HG03025 (cell line): ENCODE measurements at regions not wholly inside any gene's neighbourhood (a gene's known extent, or its start where the extent isn't known, plus 50 kb on each side); places are given as distances from the start of the nearest gene placed in this dataset.
"Not testable (repeated sequence)": the region's sequence is repeated elsewhere in the genome, so short reads cannot be mapped to it uniquely, and the experiment has no call there.

Experiments
- ATAC-seq: cut with Tn5 transposase; IDR thresholded peaks from one replicate; pipeline ENCODE4 v1.9.1; 2021; ENCODE audit warnings: mild to moderate bottlenecking, moderate library complexity; ENCODE audit not compliant: unreplicated experiment, low FRiP score

- ATAC-seq = not testable (repeated sequence)
Measured at GRCh38 chr6:98088537-98088936, 745.8 kb upstream of the POU3F2 start.

DNA sequence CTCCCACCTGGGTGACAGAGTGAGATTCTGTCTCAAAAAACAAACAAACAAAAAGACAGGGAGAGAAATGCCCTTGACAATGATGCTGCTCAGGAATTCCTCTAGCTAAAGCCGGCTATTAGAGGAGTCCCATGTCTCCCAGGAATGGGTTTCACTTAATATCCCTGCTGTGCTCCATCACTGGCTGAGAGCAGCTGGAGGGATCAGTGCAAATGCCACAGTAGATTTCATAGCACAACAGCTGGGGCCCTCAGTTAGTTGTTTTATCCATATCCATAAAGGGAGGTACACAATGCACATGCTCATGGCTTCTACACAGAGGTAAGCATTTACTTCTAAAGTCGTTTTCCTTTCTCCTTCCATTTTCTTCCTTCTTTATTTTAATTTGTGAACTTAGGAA, 742.0 kb upstream of the POU3F2 start:
- no peak for ATAC-seq

DNA sequence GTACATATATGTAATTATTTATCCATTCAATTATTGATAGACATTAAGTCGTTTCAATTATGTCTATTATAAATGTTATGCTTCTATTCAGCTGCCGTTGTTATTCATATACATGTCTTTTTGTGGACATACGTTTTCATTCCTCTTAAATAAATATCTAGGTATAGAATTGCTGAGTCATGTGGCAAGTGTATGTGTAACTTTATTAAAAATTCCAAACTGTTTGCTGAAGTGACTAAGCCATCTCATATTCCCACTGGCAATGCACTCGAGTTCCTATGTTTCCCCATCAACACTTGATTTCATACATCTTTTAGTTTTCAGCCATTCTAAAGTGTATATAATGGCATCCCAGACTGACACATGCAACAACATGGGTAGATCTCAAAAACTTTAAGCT, 739.7 kb upstream of the POU3F2 start:
- ATAC-seq = no peak

DNA sequence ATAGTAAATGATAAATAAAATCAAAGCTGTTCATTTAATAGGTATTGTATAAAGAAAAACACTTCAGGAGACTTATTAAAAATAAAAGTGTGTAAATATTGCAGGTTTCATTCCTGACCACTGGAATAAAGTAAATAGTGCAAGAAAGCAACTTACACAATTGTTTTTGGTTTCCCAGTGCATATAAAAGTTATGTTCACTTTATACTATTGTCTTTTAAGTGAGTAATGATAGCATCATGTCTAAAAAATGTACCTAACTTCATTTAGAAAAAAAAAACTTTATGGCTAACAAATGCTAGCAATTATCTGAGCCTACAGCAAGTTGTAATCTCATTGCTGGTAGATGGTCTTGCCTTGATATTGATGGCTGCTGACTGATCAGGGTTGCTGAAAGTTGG, 726.6 kb upstream of the POU3F2 start:
- no peak for ATAC-seq

GRCh38 chr6:98116455-98116854, 717.9 kb upstream of the POU3F2 start:
- no peak for ATAC-seq

GRCh38 chr6:98117068-98117467, 717.3 kb upstream of the POU3F2 start:
- ATAC-seq = no peak

GRCh38 chr6:98118397-98119045, 715.9 kb upstream of the POU3F2 start:
- ATAC-seq = no peak

DNA sequence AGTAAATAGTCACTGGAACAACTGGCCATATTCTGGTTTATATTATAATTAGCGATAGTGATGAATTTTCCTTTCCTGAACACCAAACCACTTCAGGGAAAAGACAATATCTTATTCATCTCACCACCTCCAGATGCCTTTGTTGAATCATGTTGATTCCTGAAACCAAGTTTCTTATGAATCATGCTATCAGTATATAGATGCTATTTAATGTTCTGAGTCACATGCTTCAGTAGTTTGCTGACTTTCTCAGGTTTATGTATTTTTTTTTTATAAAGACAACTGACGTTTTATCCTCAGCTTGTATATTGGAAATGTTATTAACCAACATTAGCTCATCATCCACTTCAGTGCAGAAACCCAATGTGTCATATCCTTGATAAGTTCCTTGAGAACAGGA, 710.2 kb upstream of the POU3F2 start:
- no peak for ATAC-seq

- ATAC-seq = no peak
Measured at GRCh38 chr6:98131290-98131990, 702.9 kb upstream of the POU3F2 start.

DNA sequence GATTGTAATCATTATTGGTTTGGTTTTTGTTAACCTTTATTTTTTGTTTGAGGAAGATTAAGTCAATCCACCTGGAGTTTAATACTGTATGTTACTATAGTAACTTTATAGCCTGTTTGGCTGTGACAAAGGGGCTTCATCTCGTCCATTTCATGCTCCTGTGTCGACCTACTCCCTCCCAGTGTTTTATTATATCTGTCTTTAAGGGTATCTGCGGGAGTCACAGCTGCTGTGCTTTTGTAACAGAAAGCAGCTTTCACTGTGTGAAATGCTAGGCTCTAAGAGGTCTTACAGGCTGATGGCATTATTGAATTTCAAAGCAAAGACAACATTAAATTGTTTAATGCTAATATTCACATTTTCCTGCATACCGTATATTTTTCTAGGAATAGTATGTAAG, 698.0 kb upstream of the POU3F2 start:
- ATAC-seq = no peak

GRCh38 chr6:98137391-98137790, 697.0 kb upstream of the POU3F2 start:
- no peak for ATAC-seq

DNA sequence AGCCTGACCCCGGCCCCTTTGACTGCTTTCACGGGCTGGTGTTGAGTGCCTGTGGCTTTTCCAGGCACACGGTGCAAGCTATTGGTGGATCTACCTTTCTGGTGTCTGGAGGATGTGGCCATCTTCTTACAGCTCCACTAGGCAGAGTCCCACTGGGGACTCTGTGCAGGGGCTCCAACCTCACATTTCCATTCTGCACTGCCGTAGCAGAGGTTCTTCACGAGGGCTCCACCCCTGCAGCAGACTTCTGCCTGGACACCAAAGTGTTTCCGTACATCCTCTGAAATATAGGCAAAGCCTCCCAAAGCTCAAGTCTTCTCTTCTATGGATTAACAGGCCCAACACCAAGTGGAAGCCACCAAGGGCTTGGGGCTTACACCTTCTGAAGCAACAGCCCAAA, 691.5 kb upstream of the POU3F2 start:
- ATAC-seq = no peak

GRCh38 chr6:98146656-98147055, 687.7 kb upstream of the POU3F2 start:
- no peak for ATAC-seq

- no peak for ATAC-seq
Measured at GRCh38 chr6:98156580-98156979, 677.8 kb upstream of the POU3F2 start.

- no peak for ATAC-seq
Measured at GRCh38 chr6:98179606-98180005, 654.8 kb upstream of the POU3F2 start.

DNA sequence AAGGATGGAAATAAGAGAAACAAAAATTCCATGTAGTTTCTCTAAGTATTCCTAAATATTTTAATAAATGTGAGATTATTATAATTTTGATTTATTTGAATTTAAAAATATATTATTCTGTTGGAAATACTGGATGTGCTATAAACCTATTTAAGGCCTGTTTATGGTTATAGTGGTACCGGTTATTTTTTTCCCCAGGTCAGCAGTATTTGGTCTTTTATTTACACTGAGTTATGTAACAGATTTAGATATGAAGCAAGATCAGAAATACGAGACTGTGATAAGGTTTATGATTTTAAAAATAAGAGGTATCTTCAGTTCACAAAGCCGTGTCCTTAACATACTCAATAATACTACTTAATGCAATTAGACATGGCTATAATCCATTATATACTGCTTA, 634.3 kb upstream of the POU3F2 start:
- no peak for ATAC-seq

DNA sequence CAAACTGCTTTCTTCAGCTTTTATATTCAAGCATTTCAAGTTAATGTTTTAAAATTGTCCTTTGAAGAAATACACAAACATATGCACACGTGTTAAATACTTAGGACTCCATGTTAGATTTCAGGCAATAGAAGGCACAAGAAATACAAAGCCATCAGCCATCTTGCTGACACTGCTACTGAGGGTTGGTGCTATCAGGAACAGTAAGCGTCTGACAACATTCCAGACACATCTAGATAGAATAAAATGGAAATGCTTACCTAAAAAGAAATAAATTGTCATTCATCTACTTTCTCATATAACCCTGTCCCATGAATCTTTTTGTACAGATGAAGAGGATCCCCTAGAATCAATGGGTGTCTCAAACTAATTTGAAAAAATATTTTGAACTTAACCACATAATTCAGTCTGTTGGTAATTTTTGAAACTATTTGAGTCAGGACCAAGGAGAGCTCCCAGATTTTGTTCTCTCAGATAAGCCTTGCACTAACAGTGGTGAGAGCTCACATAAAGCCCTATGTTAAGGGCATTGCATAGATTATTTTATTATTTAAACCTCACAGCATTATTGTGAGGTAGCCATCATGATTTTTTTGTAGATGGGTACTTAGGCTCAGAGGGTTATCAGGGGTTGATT, 631.1 kb upstream of the POU3F2 start:
- ATAC-seq = no peak

DNA sequence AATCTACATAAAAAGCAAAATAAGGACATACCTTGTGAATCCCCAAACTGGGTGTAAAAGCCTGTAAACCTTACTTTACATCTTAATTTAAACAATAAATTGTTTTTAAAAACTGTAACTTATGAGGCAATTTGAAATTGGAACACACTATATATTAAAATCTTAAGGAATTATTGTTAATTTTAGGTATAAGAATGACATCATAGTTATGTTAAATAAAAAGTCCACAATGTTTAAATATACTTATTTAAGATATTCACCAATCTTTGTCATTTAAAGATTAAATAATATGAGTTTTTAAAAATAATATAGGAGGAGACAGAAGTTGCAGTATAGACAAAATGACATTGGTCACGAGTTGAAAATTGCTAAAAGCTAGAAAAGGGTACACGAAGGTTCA, 621.9 kb upstream of the POU3F2 start:
- no peak for ATAC-seq

DNA sequence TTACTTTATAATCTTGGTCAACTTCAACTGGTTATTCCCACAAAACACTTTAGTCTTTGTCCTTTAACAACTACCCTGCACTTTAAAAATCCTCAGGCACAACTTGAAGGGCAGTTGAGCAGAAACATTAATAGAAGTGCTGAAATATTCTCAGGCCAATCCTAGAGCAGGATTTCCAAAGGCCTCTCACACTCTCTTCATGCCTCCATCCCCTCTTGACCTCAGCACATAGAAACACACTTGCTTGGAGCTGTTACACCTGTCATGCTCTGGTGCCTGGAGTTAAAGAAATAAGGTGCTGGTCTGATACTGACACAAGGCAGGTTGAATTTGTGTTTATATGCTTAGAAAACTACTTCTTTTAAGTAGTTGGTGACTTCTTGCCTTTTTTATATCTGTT, 618.8 kb upstream of the POU3F2 start:
- no peak for ATAC-seq

DNA sequence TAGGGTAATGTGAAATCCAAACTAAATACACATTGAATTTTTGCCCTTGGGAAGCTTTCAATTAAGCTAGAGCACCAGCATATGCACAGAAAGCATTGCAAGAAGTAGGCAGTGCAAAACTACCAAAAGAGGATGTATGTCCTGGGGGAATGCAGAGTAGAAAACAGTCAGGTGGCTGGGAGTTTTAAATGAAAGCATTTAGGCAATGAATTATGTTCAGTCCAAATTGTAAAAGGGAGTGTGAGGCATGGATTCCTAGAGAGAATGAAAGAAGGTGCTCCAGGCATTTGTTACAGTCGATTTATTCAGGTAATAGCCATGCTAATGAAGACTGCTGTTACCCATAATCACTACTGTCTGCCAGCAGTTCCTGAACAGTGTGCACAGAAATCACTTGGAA, 604.1 kb upstream of the POU3F2 start:
- no peak for ATAC-seq

DNA sequence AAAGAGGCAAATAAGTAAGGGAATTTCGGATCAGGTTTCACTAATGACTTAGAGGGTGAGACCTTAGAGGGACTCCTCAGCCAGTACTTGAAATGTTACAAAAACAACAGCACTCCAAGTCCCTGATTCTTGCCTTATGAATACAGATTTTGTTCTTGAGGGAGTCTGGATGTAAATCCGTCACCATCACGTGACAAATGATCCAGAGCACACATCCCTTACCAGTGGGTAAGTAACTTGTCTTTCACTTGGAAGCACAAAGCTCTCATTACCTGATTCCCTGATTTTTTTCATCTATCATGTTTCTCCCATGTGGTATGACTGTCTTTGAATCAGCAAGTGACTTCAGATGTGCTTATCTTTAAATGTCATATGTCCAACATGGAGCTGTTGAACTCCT, 595.3 kb upstream of the POU3F2 start:
- no peak for ATAC-seq

DNA sequence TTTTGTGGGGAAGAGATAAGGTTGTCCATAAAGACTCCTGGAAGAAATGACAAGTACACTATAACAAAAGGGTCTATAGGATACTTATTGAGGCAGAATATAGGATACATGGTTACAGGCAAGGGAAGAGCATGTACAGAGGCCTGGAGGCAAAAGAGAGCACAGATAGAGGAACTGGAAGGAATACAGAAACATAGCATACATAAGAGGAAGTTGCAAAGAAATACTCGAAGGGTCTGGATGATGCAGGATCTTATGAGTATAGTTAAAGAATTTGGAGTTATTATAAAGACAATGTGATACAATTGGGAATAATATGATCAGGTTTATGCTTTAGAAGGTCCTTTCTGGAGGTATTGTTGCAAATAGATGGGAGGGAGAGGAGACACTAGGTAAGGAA, 592.7 kb upstream of the POU3F2 start:
- ATAC-seq = no peak
